ENCODE measurements at regions not wholly inside any gene's neighbourhood (a gene's known extent, or its start where the extent isn't known, plus 50 kb on each side); places are given as distances from the start of the nearest gene placed in this dataset.

- in situ Hi-C loops (cut with HindIII; ENCODE audit: extremely low pct_ligation_motif_present, low pct_unique_long_range_greater_than_20kb) (no loop called here), intact Hi-C loops (cut with micrococcal nuclease; ENCODE audit: unreplicated experiment) (no loop called here)
- TF ChIP-seq RCOR2 (CRISPR knock-in tag; IDR thresholded peaks at IDR 0.05) = no peak
- TF ChIP-seq ZNF770 (CRISPR knock-in tag; IDR thresholded peaks at IDR 0.05) = no peak
- no peak for TF ChIP-seq RNF2 (conservative IDR thresholded peaks at IDR 0.05; ENCODE audit: low read depth)
- no peak for TF ChIP-seq ARID5B (CRISPR knock-in tag; IDR thresholded peaks at IDR 0.05)
- no peak for TF ChIP-seq RAD21 (CRISPR knock-in tag; IDR thresholded peaks at IDR 0.05)
- no peak for TF ChIP-seq ZBTB8A (CRISPR knock-in tag; IDR thresholded peaks at IDR 0.05; ENCODE audit: borderline replicate concordance, low read depth)
- no TSS peak for BruUV-seq (replicated peaks)
- ChIA-PET POLR2A (no interaction called here), CTCF (ENCODE audit: low intra/inter-chr PET ratio, low total read pairs) (no interaction called here)
- H4K20me1 ChIP-seq (ENCODE audit: insufficient read depth, low read length) = no peaks in the 10 kb centered on the region
- H3K9me3 ChIP-seq (ENCODE audit: low read length) = no peaks in the 10 kb centered on the region
- H3K27ac ChIP-seq (ENCODE audit: extremely low read length, insufficient read depth, low read length) = no peak overlapping the region
- no peak overlapping the region for H3K4me2 ChIP-seq (ENCODE audit: low read depth, low read length)
- no peak overlapping the region for H2AFZ ChIP-seq (ENCODE audit: low read length)
- no peak for DNase-seq (ENCODE audit: low spot score)
- FAIRE-seq = no peak
- H3K27me3 ChIP-seq (ENCODE audit: control insufficient read depth in 1 of 2, insufficient read depth in 2 of 2, low read length in 2 of 2) = peaks cover 1 to 7% of the 10 kb centered on the region in 2 experiments; a peak in 2 of 5 replicates
- WGBS (ENCODE audit: low lambda C conversion rate) = 8% methylated on average over 8 of the region's 9 CpGs
- no peaks in the 10 kb centered on the region for H3K4me1 ChIP-seq (ENCODE audit: insufficient read depth, low read length)
- H3K4me3 ChIP-seq (replicated peaks in 1 of 3; ENCODE audit: insufficient read depth in 1 of 3, low read depth in 2 of 3, low read length in 3 of 3) = no peak overlapping the region
- H3K79me2 ChIP-seq (ENCODE audit: insufficient read depth, low read length) = no peaks in the 10 kb centered on the region
- no peaks in the 10 kb centered on the region for H3K36me3 ChIP-seq (replicated peaks in 1 of 2; ENCODE audit: control insufficient read depth in 1 of 2, insufficient read depth in 2 of 2, low read length in 2 of 2)
- no peak overlapping the region for H3K9ac ChIP-seq (ENCODE audit: insufficient read depth, low read depth, low read length)
- no peak for ATAC-seq
Measured at GRCh38 chr1:30259631-30260030, 463.8 kb downstream of the MATN1 start.
